ENCODE measurements at regions not wholly inside any gene's neighbourhood (a gene's known extent, or its start where the extent isn't known, plus 50 kb on each side); places are given as distances from the start of the nearest gene placed in this dataset.
"Not testable (repeated sequence)": the region's sequence is repeated elsewhere in the genome, so short reads cannot be mapped to it uniquely, and the experiment has no call there.

- peak; percentile 92 for DNase-seq (ENCODE audit: low read depth)
Measured at GRCh38 chr4:99763635-99764101, 53.0 kb upstream of the DAPP1 start.

GRCh38 chr4:99762728-99763127 lies 53.9 kb upstream of the DAPP1 start:
- no peak for DNase-seq (ENCODE audit: low read depth)

- DNase-seq (ENCODE audit: low read depth) = no peak
Measured at GRCh38 chr4:99759988-99760387, 56.6 kb upstream of the DAPP1 start.

- peak; percentile 11 for DNase-seq (ENCODE audit: low read depth)
Measured at GRCh38 chr4:99759346-99759984, 57.2 kb upstream of the DAPP1 start.

GRCh38 chr4:99755223-99755944 lies 61.2 kb upstream of the DAPP1 start:
- no peak for DNase-seq (ENCODE audit: low read depth)

- DNase-seq (ENCODE audit: low read depth) = no peak
Measured at GRCh38 chr4:99754756-99755155, 61.9 kb upstream of the DAPP1 start.

GRCh38 chr4:99753931-99754330 lies 62.7 kb upstream of the DAPP1 start:
- no peak for DNase-seq (ENCODE audit: low read depth)

- DNase-seq (ENCODE audit: low read depth) = no peak
Measured at GRCh38 chr4:99749445-99750391, 66.9 kb upstream of the DAPP1 start.

- no peak for DNase-seq (ENCODE audit: low read depth)
Measured at GRCh38 chr4:99746443-99746842, 70.2 kb upstream of the DAPP1 start.

- no peak for DNase-seq (ENCODE audit: low read depth)
Measured at GRCh38 chr4:99736846-99737245, 79.2 kb upstream of the C4orf54 start.

GRCh38 chr4:99735822-99736221 lies 78.2 kb upstream of the C4orf54 start:
- DNase-seq (ENCODE audit: low read depth) = no peak

- no peak for DNase-seq (ENCODE audit: low read depth)
Measured at GRCh38 chr4:99734583-99735322, 77.1 kb upstream of the C4orf54 start.

- DNase-seq (ENCODE audit: low read depth) = not testable (repeated sequence)
Measured at GRCh38 chr4:99733455-99733854, 75.8 kb upstream of the C4orf54 start.

GRCh38 chr4:99729186-99729585 lies 71.6 kb upstream of the C4orf54 start:
- no peak for DNase-seq (ENCODE audit: low read depth)

- DNase-seq (ENCODE audit: low read depth) = no peak
Measured at GRCh38 chr4:99724067-99724466, 66.4 kb upstream of the C4orf54 start.

- DNase-seq (ENCODE audit: low read depth) = peak; percentile 59
Measured at GRCh38 chr4:99723612-99724011, 66.0 kb upstream of the C4orf54 start.

- no peak for DNase-seq (ENCODE audit: low read depth)
Measured at GRCh38 chr4:99722725-99723124, 65.1 kb upstream of the C4orf54 start.

- DNase-seq (ENCODE audit: low read depth) = no peak
Measured at GRCh38 chr4:99722006-99722405, 64.4 kb upstream of the C4orf54 start.

GRCh38 chr4:99720206-99720605 lies 62.6 kb upstream of the C4orf54 start:
- DNase-seq (ENCODE audit: low read depth) = no peak

- DNase-seq (ENCODE audit: low read depth) = no peak
Measured at GRCh38 chr4:99716996-99717395, 59.4 kb upstream of the C4orf54 start.

- no peak for DNase-seq (ENCODE audit: low read depth)
Measured at GRCh38 chr4:99715286-99715685, 57.7 kb upstream of the C4orf54 start.
